H54 (cell line): ENCODE measurements at regions not wholly inside any gene's neighbourhood (a gene's known extent, or its start where the extent isn't known, plus 50 kb on each side); places are given as distances from the start of the nearest gene placed in this dataset.

Experiments used
- DNase-seq: peaks from one replicate; pipeline ENCODE4 v3.0.0; 2011; ENCODE audit warnings: low spot score, mixed read lengths; ENCODE audit not compliant: insufficient read length
- FAIRE-seq: peaks from 3 replicates; lab custom pipeline; 2011; peaks lifted over from hg19 to GRCh38; lab: Jason Lieb, UNC
- POLR2A ChIP-seq: IDR thresholded peaks from 2 replicates; pipeline ENCODE4 v1.6.1; 2011; ENCODE audit warnings: low read depth, mild to moderate bottlenecking, low read length

DNA sequence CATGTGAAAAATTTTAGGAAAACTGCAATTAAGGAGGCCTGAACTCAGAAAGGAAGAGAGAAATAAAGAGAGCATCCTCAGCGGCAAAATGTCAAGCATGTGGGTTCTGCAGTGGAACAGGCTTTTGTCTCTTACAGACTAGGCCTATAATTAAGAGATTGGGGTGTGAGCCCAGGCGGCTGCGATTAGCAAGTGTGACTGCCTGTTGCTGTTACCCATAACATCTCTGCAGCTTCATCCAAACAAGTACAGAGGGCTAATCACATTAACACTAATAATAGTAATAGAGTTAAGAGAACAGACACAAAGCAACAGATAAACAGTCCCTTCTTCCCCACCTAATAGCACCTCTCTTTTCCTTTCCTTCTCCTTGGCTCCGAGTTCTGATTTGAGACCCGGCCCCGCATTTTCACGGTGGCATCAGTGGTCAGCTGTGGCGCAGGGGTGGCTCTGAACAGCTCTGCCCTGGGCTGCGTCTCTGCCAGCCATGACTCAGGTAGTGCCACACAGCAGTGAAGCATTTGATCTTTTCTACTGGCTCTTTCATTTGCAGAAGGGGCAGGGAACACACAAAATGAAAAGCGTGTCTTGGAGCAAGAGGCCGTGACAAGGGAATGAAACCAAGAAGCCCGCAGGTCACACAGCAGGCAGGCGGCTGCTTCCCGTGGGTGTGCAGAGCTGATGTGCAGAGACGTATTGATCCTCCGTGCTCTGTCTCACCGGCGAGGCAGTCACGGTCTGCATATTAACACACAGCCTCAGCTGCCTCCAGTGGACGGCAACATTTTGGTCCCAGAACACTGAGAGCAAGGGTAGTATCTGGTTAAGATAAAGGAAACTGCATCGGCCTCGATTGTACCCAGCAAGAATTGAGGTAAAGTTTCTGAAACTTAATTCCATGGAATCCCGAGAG is 103.1 kb downstream of the KLF6 start:
- no peak for TF ChIP-seq POLR2A
- no peak for DNase-seq
- FAIRE-seq = no peak

DNA sequence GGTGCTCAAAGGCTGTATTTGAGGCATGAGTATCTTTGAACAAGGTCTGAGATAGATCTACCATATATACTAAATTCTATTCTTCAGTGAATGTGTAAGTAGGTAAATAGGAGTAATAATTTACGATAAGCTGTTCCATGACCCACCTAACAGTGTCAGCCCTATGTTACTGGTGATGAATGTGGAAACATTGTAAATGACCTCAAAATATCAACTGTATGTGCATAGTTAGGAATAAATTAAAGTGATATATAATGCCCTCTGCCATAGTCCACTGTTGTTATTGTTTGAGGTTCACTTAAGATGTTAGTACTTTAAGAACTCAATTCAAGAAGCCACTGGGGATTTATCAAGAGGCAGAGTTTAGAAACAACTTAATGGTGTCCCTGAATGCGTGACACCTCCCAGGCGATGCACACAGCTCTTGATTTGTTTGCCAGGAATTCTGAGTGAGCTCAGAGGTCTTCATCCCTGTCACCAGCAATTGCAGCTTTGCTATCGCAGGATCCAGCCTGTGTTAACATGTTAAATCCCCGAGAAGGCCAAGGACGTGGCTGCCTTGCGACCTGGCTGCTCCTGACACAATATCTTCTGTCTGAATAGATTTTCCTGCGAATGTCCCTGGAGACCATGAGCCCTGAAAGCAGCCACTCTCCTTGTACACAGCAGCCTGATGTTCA is 104.9 kb downstream of the KLF6 start:
- TF ChIP-seq POLR2A = no peak
- DNase-seq (no peak), FAIRE-seq (no peak)

DNA sequence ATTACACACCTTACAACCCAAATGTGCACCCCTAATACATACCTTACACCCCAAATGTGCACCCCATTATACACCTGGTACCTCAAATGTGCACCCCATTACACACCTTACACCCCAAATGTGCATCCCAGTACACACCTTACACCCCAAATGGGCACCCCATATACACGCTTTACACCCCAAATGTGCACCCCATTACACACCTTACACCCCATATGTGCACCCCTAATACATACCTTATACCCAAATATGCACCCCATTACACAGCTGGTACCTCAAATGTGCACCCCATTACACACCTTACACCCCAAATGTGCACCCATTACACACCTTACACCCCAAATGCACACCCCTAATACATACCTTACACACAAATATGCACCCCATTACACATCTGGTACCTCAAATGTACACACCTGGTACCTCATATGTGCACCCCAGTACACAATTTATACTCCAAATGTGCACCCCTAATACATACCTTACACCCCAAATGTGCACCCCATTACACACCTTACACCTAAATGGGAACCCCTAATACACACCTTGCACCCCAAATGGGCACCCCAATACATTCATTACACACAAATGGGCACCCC is 106.3 kb downstream of the KLF6 start:
- TF ChIP-seq POLR2A = no peak
- DNase-seq (no peak), FAIRE-seq (no peak)

DNA sequence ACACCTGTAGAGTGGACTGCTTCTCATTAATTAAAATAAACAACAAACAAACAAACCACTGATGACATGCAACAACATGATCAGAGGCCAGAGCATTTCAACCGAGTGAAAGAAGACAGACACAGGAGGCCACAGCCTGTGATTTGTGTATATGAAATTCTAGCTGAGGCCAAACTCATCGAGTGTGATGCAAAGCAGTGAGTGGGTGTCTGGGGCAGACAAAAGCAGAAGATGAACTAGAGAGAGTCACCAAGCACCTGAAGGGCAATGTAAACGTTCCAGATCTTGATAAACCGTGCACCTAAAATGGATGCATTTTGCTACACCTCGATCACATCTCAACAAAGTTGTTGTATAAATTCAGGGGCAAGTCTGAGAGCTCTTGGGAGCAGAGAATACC is 108.4 kb downstream of the KLF6 start:
- TF ChIP-seq POLR2A = no peak
- DNase-seq (no peak), FAIRE-seq (no peak)

DNA sequence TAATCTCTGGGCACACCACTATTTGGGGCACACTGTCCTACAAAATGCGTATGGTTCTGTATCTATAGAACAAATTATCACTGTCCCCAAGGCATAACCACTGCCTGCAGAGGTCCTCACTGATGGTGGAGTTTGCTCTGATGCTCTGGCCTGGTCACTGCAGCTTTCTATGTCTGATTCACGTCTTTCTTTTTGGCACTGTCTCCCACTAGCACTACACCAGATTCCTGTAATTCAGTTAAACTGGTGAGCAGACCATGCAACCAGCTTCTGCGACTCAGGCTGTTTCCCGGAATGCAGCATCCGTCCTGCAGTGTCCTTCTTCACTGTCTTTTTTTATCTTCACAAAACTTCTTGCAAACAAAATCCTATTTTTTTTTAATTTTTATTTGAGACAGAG is 112.8 kb downstream of the KLF6 start:
- no peak for FAIRE-seq
- TF ChIP-seq POLR2A = no peak
- DNase-seq = no peak

DNA sequence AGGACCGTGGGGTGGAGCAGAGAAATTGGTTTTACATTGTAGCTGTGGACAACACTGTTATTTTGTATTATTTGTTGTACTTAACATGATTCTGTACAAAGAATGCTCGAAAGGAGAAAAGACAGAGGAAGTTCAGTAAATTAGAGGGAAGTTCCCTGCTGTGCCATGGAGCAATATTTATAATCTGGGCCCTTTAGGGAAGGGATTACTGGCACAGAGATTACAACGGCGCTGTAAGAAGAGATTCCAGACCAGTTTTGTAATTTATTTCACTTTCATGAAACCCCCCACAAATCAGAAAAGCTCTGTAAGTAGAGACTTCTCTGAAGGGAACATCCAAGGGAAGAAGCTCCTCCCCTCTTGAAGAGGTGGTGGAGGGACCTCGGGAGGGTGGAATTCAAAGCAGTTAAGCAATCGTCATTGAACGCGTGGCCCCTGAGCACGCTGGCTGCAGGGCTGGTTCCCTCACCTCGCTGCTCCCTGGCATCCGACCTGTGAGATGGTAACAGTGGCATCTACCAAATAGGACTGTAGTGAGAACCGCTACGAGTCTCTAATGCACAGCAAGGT is 113.5 kb downstream of the KLF6 start:
- DNase-seq (no peak), FAIRE-seq (no peak)
- no peak for TF ChIP-seq POLR2A

DNA sequence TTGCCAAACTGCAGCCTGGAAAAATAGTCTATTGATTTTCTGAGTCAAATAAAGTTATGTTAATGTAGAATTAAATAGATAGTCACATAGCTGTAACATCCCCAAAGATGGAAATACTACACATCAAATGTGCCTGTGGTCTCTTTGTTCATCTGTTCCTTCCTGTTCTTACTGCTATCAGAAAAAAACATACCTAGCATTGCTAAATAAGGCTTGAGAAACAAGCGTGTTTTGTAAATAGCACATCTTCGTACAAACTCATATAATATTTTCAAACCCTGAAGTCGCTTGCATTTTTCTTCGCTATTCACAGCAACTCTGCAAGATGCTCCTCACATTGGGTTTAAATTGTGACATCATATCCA is 116.1 kb downstream of the KLF6 start:
- no peak for DNase-seq
- FAIRE-seq = no peak
- TF ChIP-seq POLR2A = no peak

DNA sequence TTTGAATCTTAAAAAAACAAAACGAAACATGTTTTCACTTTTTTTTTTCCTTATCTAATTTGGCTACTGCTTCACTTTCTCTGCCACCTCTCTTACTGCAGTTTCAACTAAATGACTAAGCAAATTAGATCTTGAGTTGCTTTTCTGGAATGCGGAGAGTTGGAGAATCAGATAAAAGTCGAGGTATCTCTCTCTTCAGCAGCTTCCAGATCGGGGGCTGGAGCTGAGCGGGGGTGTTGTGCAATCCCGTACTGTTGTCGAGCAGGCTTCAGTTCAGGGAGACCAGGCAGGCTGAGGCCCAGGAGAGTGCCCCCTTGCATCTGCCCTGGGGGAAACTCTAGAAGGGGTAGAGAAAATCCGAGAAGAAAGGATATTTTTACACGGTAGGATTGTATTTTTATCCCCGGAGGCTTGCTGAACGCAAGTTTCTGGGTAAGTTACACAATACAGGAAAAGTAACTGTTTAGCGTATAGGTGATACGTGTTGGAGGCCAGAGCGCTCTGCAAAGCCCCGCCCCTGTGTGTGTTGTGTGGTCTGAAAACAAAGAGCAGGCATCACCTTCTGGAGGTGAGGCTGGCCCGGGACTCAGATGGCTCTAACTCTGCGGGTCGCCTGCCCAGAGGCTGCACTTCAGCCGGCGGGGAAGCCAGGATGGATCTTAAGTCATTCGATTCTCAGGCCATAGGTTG is 116.6 kb downstream of the KLF6 start:
- no peak for TF ChIP-seq POLR2A
- FAIRE-seq (no peak), DNase-seq (no peak)

DNA sequence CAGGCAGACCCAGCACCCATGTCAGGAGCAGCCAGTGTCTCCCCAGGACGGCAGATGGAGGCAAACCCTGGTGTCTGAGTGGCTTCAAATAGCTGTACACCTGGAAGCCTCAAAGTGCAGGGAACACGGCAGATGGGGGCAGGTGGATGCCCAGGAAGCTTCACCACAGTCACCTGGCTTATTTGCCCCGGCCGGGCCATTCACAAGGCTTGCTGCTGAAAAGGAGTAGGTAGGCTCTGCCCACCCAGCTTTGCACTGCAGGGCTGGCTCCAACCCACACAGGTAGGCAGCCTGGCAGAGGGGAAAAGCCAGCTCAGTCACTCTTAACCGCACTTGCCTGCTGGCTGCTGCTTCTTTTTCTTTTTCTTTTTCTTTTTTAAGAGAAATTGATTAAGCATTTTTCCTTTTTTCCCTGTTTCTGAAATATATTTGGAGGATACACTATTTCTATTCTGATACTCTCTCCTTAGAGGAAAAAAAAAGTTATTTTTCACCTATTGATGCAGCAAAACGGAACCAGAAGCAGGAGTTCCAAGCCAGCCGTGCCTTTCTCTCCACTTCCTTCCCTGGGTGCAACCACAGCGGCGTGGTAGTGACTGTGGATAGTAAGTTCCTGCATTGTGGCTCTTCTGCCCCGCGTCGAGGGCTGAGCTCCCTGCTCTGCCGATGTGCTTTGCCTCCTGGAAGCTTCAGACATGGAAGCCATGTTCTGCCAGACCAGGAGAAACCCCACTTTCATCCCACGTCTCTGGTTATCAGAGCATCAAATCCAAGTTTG is 118.3 kb downstream of the KLF6 start:
- TF ChIP-seq POLR2A = no peak
- no peak for DNase-seq
- FAIRE-seq = no peak

DNA sequence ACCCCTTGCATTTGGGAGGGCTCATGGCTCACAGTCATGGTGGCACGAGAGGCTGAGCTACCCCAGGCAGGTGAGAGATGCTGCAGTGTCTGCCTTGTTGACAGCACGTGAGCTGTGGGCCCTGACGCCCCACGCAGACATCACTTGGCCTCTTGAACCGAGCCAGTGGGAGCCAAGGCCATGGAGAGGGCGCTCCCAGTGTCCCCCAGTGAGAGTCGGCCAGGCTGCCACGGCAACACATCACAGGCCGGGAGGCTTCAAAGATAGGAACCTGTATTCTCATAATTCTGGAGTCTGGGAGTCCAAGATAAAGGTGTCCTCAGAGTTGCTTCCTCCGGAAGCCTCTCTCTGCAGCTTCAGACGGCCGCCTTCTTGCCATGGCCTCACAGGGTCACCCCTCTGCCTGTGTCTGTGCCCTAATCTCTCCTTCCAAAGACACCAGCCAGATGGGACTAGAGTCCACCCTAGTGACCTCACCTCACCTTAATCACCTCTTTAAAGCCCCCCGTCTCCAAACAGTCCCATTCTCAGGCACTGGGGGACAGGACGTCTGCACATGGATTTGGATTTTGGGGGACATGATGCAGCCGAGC is 119.6 kb downstream of the KLF6 start:
- FAIRE-seq (no peak), DNase-seq (no peak)
- no peak for TF ChIP-seq POLR2A

DNA sequence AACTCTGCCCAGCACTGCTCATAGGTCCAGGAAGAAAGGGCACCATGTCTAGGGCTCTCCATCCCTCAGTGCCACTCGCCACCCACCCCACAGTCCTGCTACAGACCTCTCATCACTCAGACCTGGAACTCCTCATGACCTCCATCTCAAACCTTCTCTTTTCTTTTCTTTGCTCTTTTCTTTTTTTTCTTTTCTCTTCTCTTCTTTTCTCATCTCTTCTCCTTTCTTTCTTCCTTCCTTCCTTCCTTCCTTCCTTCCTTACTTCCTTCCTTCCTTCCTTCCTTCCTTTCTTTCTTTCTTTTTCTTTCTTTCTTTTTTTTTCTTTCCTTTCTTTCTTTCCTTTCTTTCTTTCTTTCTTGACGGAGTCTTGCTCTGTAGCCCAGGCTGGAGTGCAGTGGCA is 122.2 kb downstream of the KLF6 start:
- no peak for FAIRE-seq
- no peak for DNase-seq

DNA sequence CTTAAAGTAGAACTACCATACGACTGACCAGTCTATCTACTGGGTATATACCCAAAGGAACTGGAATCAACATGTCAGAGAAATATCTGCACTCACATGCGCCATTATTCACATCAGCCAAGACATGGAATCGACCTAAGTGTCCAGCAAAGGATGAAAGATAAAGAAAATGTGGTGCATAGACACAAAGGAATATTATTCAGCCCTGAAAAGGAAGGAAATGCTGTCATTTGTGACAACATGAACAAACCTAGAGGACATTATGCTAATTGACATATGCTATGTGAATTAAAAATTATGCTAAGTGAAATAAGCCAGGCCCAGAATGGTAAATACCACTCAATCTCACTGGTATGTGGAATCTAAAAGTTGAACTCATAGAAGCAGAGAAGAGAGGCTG is 123.7 kb downstream of the KLF6 start:
- no peak for FAIRE-seq
- no peak for TF ChIP-seq POLR2A

More for the DNA sequence above, 122.2 kb downstream of the KLF6 start:
- TF ChIP-seq POLR2A = no peak

More for the DNA sequence above, 123.7 kb downstream of the KLF6 start:
- no peak for DNase-seq
